Heart right ventricle (tissue), 16 donors: ENCODE measurements at regions not wholly inside any gene's neighbourhood (a gene's known extent, or its start where the extent isn't known, plus 50 kb on each side); places are given as distances from the start of the nearest gene placed in this dataset.

Experiments
- ATAC-seq, 8 donors: fragments of 200-7000 bp; cut with Tn5 transposase; one replicate each; pipeline ENCODE4 v1.9.1; 2020; ENCODE audit warnings: mild to moderate bottlenecking in 8 of 8, moderate library complexity in 8 of 8, moderate number of reproducible peaks in 1 of 8
- DNase-seq, 2 donors: peaks; one replicate each; pipeline ENCODE4 v3.0.0-alpha.2; 2020
- H3K27ac ChIP-seq, 10 donors: fragments of 200-600 bp; sonication (generic) in 2 of 10; one replicate each; pipeline versions ENCODE4 v1.5.0 to v1.8.0; 2020 to 2022; ENCODE audit warnings: mild to moderate bottlenecking in 3 of 10
- H3K27me3 ChIP-seq, 7 donors: fragments of 200-600 bp; one replicate each; pipeline ENCODE4 v1.8.0; 2021 to 2022; ENCODE audit warnings: mild to moderate bottlenecking in 2 of 7
- H3K36me3 ChIP-seq, 9 donors: fragments of 200-600 bp; sonication (generic) in 1 of 9; one replicate each; pipeline versions ENCODE4 v1.5.0 to v1.8.0; 2020 to 2022; ENCODE audit warnings: mild to moderate bottlenecking in 2 of 9
- H3K4me1 ChIP-seq, 9 donors: fragments of 200-600 bp; sonication (generic) in 1 of 9; one replicate each; pipeline versions ENCODE4 v1.5.0 to v1.8.0; 2020 to 2022; ENCODE audit warnings: mild to moderate bottlenecking in 4 of 9
- H3K4me3 ChIP-seq, 10 donors: fragments of 200-600 bp; sonication (generic) in 2 of 10; one replicate each; pipeline versions ENCODE4 v1.5.0 to v1.8.0; 2020 to 2022; ENCODE audit warnings: mild to moderate bottlenecking in 7 of 10, moderate library complexity in 2 of 10
- H3K9me3 ChIP-seq, 11 donors: fragments of 200-600 bp in 10 of 11; sonication (generic) in 2 of 11; one replicate each; pipeline versions ENCODE4 v1.5.0 to v1.8.0; 2013 to 2022; ENCODE audit warnings: mild to moderate bottlenecking in 2 of 11, control low read depth in 1 of 11, moderate library complexity in 1 of 11
- CTCF ChIP-seq, 9 donors: fragments of 200-600 bp; sonication (generic) in 2 of 9; IDR thresholded peaks; one replicate each; pipeline versions ENCODE4 v1.5.0 to v1.8.0; 2021 to 2022; ENCODE audit warnings: antibody characterized with exemption in 9 of 9, mild to moderate bottlenecking in 5 of 9, moderate library complexity in 1 of 9
- WGBS, 2 donors: extraction: QIAGEN DNeasy Blood & Tissue Kit; methylation state at CpG; one replicate each; pipeline ENCODE4 v1.1.7; 2013; ENCODE audit warnings: inconsistent platforms in 1 of 2; 5-methylcytosine and 5-hydroxymethylcytosine counted together
- intact Hi-C, 10 donors: fragments of 100-400 bp; cut with DNase I; formaldehyde crosslinking; loops; one replicate each; pipeline versions ENCODE4 v1.11.1 to v1.14.2; 2022
- donor health status: Arrhythmogenic right ventricular cardiomyopathy.
- donor health status: ischemic (EF 13 %, LVEDD 7.1; RV severe dilation, severe dysfunction).
- donor health status: healthy with polysubstance abuse.
- donor health status: DM: no; HTN: yes; CAD: no.
- donor health status: DM: no; HTN: no; CAD: no.
- donor health status: ischemic (EF 25% LVEDD 6.9; RV normal size, moderate dysfunction).
- donor health status: ischemic (EF 25% LVEDD 5.7; RV mildly dilated, moderate dysfunction).
- donor health status: healthy.
- donor health status: DM: yes; HTN: yes; CAD: no.
- donor health status: Ischemic cardiomyopathy.
- donor health status: ischemic (EF 35%, LVEDD 5.7; RV mildly dilated, moderate dysfunction).
- donor health status: nonischemic (EF 11% LVEDD 7.7; RV severe dilation, severe dysfunction).
- donor health status: DM: yes; HTN: yes; CAD: no.
- donor health status: PGD.
- donor health status: ischemic (EF 29% LVEDD 5.4; RV normal size, mild dysfunction).
- donor health status: nonischemic (EF 23%, LVEDD 6.1; RV moderate dilation, normal function).

GRCh38 chr15:53414167-53414566 lies 345.3 kb downstream of the WDR72 start:
- no peak overlapping the region for H3K4me3 ChIP-seq
- peaks cover 0 to 4% (median 0%) of the 10 kb centered on the region in 11 donors for H3K9me3 ChIP-seq
- peaks cover 0 to 7% (median 0%) of the 10 kb centered on the region in 7 donors for H3K27me3 ChIP-seq
- H3K4me1 ChIP-seq, result no peaks in the 10 kb centered on the region
- no peak for DNase-seq
- no peak overlapping the region for H3K27ac ChIP-seq
- no peak for TF ChIP-seq CTCF (IDR thresholded peaks at IDR 0.05)
- WGBS, 2 donors, result 77 to 86% methylated on average over 3 of the region's 3 CpGs
- no peaks in the 10 kb centered on the region for H3K36me3 ChIP-seq
- no peak for ATAC-seq
- intact Hi-C loops, result no loop called here

GRCh38 chr15:53412542-53412941 lies 346.9 kb downstream of the WDR72 start:
- no peaks in the 10 kb centered on the region for H3K36me3 ChIP-seq
- H3K27ac ChIP-seq, result no peak overlapping the region
- intact Hi-C loops, result no loop called here
- 81 to 88% methylated on average over 3 of the region's 3 CpGs for WGBS, 2 donors
- TF ChIP-seq CTCF (IDR thresholded peaks at IDR 0.05), result no peak
- no peak overlapping the region for H3K4me3 ChIP-seq
- H3K4me1 ChIP-seq, result no peaks in the 10 kb centered on the region
- H3K27me3 ChIP-seq, result no peaks in the 10 kb centered on the region
- H3K9me3 ChIP-seq, result no peaks in the 10 kb centered on the region
- ATAC-seq, result no peak
- no peak for DNase-seq

- no peaks in the 10 kb centered on the region for H3K9me3 ChIP-seq
- no peak for TF ChIP-seq CTCF (IDR thresholded peaks at IDR 0.05)
- intact Hi-C loops, result no loop called here
- WGBS, 2 donors, result 26 to 30% methylated on average over 1 of the region's 1 CpG
- no peak overlapping the region for H3K4me3 ChIP-seq
- DNase-seq, result no peak
- no peak for ATAC-seq
- H3K4me1 ChIP-seq, result no peaks in the 10 kb centered on the region
- peaks cover 0 to 14% (median 0%) of the 10 kb centered on the region in 7 donors for H3K27me3 ChIP-seq
- H3K27ac ChIP-seq, result no peak overlapping the region
- no peaks in the 10 kb centered on the region for H3K36me3 ChIP-seq
These were observed 354.5 kb downstream of the WDR72 start for GRCh38 chr15:53404930-53405493.

- no peak for ATAC-seq
- no peak overlapping the region for H3K4me3 ChIP-seq
- H3K36me3 ChIP-seq, result no peaks in the 10 kb centered on the region
- intact Hi-C loops, result no loop called here
- H3K27ac ChIP-seq, result no peak overlapping the region
- no peaks in the 10 kb centered on the region for H3K4me1 ChIP-seq
- TF ChIP-seq CTCF (IDR thresholded peaks at IDR 0.05), result no peak
- H3K9me3 ChIP-seq, result no peaks in the 10 kb centered on the region
- DNase-seq, result no peak
- WGBS, 2 donors, result 97 to 98% methylated on average over 2 of the region's 2 CpGs
- peaks cover 0 to 9% (median 0%) of the 10 kb centered on the region in 7 donors for H3K27me3 ChIP-seq
These were observed 358.0 kb downstream of the WDR72 start for GRCh38 chr15:53401503-53401902.
